HG03460 (cell line): ENCODE measurements at regions not wholly inside any gene's neighbourhood (a gene's known extent, or its start where the extent isn't known, plus 50 kb on each side); places are given as distances from the start of the nearest gene placed in this dataset.

ENCODE experiments used
- ATAC-seq: cut with Tn5 transposase; IDR thresholded peaks from one replicate; pipeline ENCODE4 v1.9.1; 2021; ENCODE audit not compliant: unreplicated experiment

- no peak for ATAC-seq
Measured at GRCh38 chr13:50692396-50692915, 151.0 kb downstream of the DLEU7 start.

DNA sequence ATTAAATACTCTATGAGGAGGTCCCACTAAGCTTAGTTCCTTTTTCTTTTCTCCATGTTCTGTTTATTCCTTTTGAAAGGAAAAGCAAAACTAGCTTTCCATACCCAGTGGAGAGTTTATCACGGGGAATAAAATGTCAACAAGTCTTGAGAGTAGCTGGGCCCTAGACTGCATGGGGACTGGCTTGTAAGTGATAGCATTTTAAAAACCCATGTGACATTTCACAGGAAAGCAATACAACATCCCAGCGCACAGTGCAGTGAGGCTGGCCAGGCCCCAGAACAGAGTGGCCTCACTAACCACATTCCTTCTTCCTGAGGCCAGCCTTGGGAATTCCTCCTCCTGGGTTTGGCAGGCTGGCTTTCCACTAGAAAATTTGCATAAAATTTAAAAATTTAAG lies 149.8 kb downstream of the DLEU7 start:
- ATAC-seq: no peak

- ATAC-seq: no peak
Measured at GRCh38 chr13:50697746-50698539, 145.5 kb downstream of the DLEU7 start.

DNA sequence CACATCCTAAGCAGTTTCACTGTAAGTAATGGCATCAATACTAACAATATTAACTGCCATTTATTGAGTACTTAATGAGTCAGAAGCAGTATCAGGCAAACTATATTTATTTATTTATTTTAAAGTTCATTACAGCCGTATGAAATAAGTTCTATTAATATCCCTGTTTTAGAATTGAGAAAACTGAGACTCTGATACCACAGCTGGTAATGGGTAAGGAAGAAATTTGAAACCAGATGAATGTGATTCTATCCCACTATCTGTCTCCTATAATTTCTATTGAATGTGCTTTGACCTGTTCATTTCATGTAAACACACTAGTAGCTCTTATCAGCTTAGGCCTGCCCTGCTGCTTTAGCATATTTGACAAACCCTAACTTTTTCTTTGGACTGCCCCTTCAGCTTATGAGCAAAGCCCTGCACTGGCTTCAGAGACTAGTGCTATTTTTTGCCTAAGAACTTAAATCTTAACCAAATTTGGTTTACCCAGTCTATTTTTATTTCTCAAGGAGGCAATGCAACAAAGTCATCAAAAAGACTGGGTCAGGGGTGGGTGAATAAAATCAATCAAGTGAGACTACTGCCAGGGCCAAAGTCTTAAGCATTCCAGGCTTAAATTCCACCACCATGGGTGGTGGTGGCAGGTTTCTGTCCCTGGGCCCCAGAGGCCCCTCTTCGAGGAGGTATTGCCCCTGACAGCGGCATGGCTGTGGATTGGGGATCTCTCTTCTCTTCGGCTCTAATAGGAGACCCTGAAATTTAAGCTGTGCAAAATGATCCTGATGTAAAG lies 143.4 kb downstream of the DLEU7 start:
- ATAC-seq: no peak

DNA sequence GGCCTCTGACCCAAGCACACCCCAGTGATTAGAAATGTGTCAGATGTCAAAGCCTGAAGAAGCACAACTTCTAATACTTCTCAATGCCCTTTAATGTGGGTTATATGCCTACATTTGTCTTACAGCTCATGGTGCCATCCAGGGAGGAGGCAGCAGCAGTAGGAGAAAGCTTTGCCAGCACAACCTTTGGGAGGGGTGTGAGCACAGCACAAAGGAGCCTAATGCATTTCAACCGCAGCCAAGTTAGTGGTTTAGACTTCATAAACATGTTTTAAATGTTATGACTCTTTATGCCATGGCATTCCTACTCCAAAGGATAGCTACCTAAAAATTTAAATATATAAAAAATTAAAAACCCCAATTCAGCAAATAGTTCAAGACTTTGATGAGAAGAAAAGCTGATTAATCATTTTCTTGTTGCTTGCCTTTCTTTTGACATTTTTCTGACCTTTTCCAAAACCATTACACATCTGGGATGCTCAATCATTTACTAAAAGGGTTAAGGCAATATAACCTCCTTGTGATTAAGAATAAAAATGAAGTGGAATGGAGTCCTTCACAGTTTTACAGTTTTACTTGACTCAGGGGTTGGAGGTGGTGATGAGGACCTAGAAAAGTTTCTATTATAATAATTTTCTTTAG lies 142.7 kb downstream of the DLEU7 start:
- ATAC-seq: no peak

GRCh38 chr13:50701469-50701868 lies 142.0 kb downstream of the DLEU7 start:
- ATAC-seq: no peak

- no peak for ATAC-seq
Measured at GRCh38 chr13:50706505-50706904, 137.0 kb downstream of the DLEU7 start.

DNA sequence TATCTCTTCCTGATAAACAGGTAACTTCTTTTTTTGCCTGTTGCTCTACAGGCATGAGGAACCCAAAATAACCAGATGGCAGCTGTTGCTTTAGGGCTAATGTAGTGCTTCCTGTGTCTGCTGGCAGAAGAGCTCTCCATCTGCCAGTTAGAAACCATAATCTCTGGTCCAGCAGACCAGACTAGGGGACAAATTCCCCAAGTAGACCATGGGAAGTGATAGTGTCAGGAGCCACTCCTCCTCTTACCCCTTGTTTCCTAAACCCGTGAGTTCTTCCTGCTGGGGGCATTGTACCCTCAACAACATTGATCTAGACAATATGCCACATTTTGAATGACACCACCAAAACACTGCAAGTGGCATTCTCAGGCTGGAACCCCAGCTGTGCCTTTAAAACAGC lies 135.9 kb downstream of the DLEU7 start:
- ATAC-seq: no peak

DNA sequence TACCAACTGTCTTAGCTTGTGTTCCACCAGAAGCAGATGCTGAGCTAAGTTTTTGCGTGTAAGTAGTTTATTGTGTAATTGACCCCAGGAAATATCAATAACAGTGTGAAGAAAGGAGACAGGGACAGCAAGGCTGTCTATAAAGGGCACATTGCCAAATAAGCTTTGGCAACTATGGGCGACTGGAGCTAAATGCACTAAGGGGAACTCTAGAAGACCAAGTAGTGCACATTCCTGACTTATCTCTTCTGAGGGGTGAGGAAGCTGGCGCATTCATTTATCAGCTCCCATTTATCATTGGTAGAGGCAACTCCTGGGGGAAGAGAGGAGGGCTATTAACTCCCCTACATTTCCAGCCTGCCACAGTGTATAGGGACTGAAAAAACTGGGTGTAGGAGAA lies 135.0 kb downstream of the DLEU7 start:
- ATAC-seq: no peak

DNA sequence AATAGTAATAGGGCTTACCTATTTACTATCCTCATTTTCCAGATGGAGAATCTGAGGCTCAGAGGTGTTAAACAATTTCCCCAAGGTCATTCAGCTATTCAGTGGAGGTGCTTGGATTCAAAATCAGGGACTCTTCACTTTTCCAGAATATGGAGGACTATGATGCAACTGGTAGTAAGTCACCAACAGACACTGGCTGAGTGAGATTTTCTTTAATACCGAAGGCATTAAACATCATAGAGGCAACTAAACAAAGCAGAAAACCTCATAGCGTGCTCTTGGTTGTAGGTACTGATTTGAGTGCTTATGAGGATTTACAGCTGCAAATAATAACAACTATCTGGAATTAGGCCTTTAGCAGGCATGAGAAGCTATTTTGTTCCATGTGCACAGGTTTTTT lies 134.4 kb downstream of the DLEU7 start:
- ATAC-seq: no peak

DNA sequence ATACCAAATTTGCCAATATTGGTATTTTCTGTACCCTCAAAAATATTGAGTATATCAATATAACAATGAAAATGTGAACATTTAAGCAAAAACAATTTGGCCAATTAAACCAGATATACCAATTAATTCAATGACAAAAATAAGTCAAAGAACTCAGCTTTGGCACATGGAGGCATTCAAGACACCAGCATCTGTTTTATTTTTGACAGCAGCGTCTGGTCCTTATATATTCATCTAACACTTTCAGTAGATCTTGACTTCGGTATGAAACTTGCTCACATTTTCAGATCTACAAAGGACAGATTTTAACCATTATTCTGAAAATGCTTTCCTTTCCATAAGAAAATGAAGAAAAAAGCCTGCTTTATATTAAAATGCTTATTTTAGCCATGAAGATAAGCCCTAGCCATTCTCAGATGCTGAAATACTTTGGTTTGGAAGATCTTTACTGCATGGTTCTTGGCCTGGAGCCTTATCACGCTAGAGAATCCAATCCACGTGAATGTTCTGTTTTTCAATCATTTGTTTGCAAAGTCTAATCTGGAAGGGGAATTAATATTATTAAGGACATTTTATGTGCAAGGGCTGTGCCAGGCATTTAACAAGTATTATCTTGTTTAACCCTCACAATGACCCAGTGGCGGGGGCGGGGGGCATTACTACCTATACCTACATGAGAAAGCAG lies 132.2 kb downstream of the DLEU7 start:
- ATAC-seq: no peak

DNA sequence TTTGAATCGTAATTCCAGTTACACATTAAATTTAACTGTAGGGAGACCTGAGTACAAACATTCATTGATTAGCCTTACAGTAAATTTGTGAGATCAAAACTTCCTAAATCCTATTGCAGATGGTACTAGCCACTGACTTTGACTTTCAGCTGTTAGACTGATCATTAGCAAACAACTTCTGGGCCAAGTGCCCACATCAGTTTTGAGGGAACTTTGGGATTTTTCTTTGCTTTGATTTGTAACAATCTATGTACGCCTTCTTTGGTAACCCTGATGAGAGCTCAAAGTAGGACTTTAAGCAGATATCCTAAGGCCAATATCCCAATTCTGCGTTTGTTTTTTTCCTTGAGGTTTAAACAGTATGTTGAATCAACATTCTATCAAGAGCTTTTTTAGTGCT lies 131.5 kb downstream of the DLEU7 start:
- ATAC-seq: no peak

- no peak for ATAC-seq
Measured at GRCh38 chr13:50712456-50712855, 131.0 kb downstream of the DLEU7 start.

- no peak for ATAC-seq
Measured at GRCh38 chr13:50712881-50713280, 130.6 kb downstream of the DLEU7 start.

- ATAC-seq: peak; percentile 84
Measured at GRCh38 chr13:50713523-50714248, 129.8 kb downstream of the DLEU7 start.

DNA sequence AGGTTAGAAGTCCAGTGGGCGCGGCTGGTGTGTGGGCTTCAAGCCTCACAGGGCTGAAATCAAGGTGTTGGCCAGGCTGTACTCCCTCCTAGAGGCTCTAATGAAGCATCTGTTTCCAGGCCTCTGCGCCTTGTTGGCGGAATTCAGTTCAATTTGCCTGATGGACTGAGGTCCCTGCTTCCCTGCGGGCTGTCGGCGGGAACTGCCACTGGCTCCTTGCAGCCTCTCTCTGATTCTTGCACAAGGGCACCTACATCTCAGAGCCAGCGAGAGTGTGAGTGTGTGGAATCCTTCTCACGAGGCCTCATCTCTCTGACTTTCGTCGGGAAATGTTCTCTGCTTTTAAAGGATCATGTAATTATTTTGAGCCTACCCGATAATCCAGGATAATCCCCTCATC lies 128.6 kb downstream of the DLEU7 start:
- ATAC-seq: no peak

GRCh38 chr13:50715402-50716146 lies 127.9 kb downstream of the DLEU7 start:
- no peak for ATAC-seq

- no peak for ATAC-seq
Measured at GRCh38 chr13:50720861-50721671, 122.4 kb downstream of the DLEU7 start.

- no peak for ATAC-seq
Measured at GRCh38 chr13:50721672-50721992, 121.9 kb downstream of the DLEU7 start.
